ENCODE measurements at regions not wholly inside any gene's neighbourhood (a gene's known extent, or its start where the extent isn't known, plus 50 kb on each side); places are given as distances from the start of the nearest gene placed in this dataset.
"Not testable (repeated sequence)": the region's sequence is repeated elsewhere in the genome, so short reads cannot be mapped to it uniquely, and the experiment has no call there.

- no peak overlapping the region for H3K4me3 Mint-ChIP-seq
These were observed 261.2 kb downstream of the S1PR1 start for GRCh38 chr1:101497881-101498559.

GRCh38 chr1:101504106-101504505, 267.3 kb downstream of the S1PR1 start:
- not testable (repeated sequence) for DNase-seq; H3K4me3 Mint-ChIP-seq; H3K36me3 Mint-ChIP-seq (ENCODE audit: insufficient read depth); H3K4me1 Mint-ChIP-seq (ENCODE audit: low read depth in 2 of 2); H3K9me3 Mint-ChIP-seq; H3K27ac Mint-ChIP-seq; ATAC-seq (replicated peaks)
- H3K27me3 Mint-ChIP-seq: peaks cover 6 to 20% of the 10 kb centered on the region in 2 donors

More at GRCh38 chr1:101497881-101498559, 261.2 kb downstream of the S1PR1 start:
- Mint-ChIP-seq H3K9me3 (no peaks in the 10 kb centered on the region), H3K4me1 (ENCODE audit: low read depth in 2 of 2) (no peaks in the 10 kb centered on the region), H3K27ac (no peak overlapping the region), H3K36me3 (ENCODE audit: insufficient read depth) (no peaks in the 10 kb centered on the region), H3K27me3 (peaks cover 6 to 20% of the 10 kb centered on the region in 2 donors)
- DNase-seq: no peak
- no peak for ATAC-seq (replicated peaks)

- not testable (repeated sequence) for ATAC-seq (replicated peaks); H3K4me1 Mint-ChIP-seq (ENCODE audit: low read depth in 2 of 2); H3K27ac Mint-ChIP-seq; H3K4me3 Mint-ChIP-seq; DNase-seq; H3K36me3 Mint-ChIP-seq (ENCODE audit: insufficient read depth); H3K9me3 Mint-ChIP-seq
- H3K27me3 Mint-ChIP-seq: peaks cover 6 to 10% of the 10 kb centered on the region in 2 donors
These were observed 268.4 kb downstream of the S1PR1 start for GRCh38 chr1:101505240-101505639.

- Mint-ChIP-seq H3K27me3 (no peaks in the 10 kb centered on the region), H3K4me1 (ENCODE audit: low read depth in 2 of 2) (no peaks in the 10 kb centered on the region), H3K36me3 (ENCODE audit: insufficient read depth) (no peaks in the 10 kb centered on the region), H3K9me3 (no peaks in the 10 kb centered on the region), H3K27ac (no peak overlapping the region), H3K4me3 (no peak overlapping the region)
- peak; percentile 36 to 45 (median 42) for DNase-seq
- peak; percentile 63 for ATAC-seq (replicated peaks)
These were observed 269.8 kb downstream of the S1PR1 start for GRCh38 chr1:101506541-101507164.

GRCh38 chr1:101507547-101507971, 270.7 kb downstream of the S1PR1 start:
- DNase-seq (no peak), ATAC-seq (replicated peaks) (no peak)
- Mint-ChIP-seq H3K36me3 (ENCODE audit: insufficient read depth) (no peaks in the 10 kb centered on the region), H3K4me3 (no peak overlapping the region), H3K27me3 (no peaks in the 10 kb centered on the region), H3K27ac (no peak overlapping the region), H3K9me3 (no peaks in the 10 kb centered on the region), H3K4me1 (ENCODE audit: low read depth in 2 of 2) (no peaks in the 10 kb centered on the region)

GRCh38 chr1:101508913-101509312, 272.1 kb downstream of the S1PR1 start:
- Mint-ChIP-seq H3K4me3 (no peak overlapping the region), H3K36me3 (ENCODE audit: insufficient read depth) (no peaks in the 10 kb centered on the region), H3K27ac (no peak overlapping the region), H3K9me3 (no peaks in the 10 kb centered on the region), H3K27me3 (no peaks in the 10 kb centered on the region), H3K4me1 (ENCODE audit: low read depth in 2 of 2) (no peaks in the 10 kb centered on the region)
- ATAC-seq (replicated peaks) (no peak), DNase-seq (no peak)

GRCh38 chr1:101509370-101509769, 272.6 kb downstream of the S1PR1 start:
- no peaks in the 10 kb centered on the region for H3K9me3 Mint-ChIP-seq
- no peak overlapping the region for H3K27ac Mint-ChIP-seq
- H3K36me3 Mint-ChIP-seq (ENCODE audit: insufficient read depth): no peaks in the 10 kb centered on the region
- H3K4me3 Mint-ChIP-seq: no peak overlapping the region
- H3K4me1 Mint-ChIP-seq (ENCODE audit: low read depth in 2 of 2): no peaks in the 10 kb centered on the region
- peaks cover 0 to 3% of the 10 kb centered on the region in 2 donors for H3K27me3 Mint-ChIP-seq
- no peak for DNase-seq
- ATAC-seq (replicated peaks): no peak

- H3K36me3 Mint-ChIP-seq (ENCODE audit: insufficient read depth): no peaks in the 10 kb centered on the region
- no peak for ATAC-seq (replicated peaks)
These were observed 274.5 kb downstream of the S1PR1 start for GRCh38 chr1:101511202-101511891.

GRCh38 chr1:101520302-101520701, 283.5 kb downstream of the S1PR1 start:
- peaks cover 0 to 2% of the 10 kb centered on the region in 2 donors for H3K9me3 Mint-ChIP-seq
- H3K4me3 Mint-ChIP-seq: no peak overlapping the region
- ATAC-seq (replicated peaks) (peak; percentile 58), DNase-seq (no peak)
- no peak overlapping the region for H3K27ac Mint-ChIP-seq
- H3K27me3 Mint-ChIP-seq: peaks cover 23% of the 10 kb centered on the region in 2 donors
- H3K4me1 Mint-ChIP-seq (ENCODE audit: low read depth in 2 of 2): no peaks in the 10 kb centered on the region
- H3K36me3 Mint-ChIP-seq (ENCODE audit: insufficient read depth): no peaks in the 10 kb centered on the region

More at GRCh38 chr1:101511202-101511891, 274.5 kb downstream of the S1PR1 start:
- H3K27ac Mint-ChIP-seq: no peak overlapping the region
- H3K27me3 Mint-ChIP-seq: peaks cover 6 to 18% of the 10 kb centered on the region in 2 donors
- no peaks in the 10 kb centered on the region for H3K9me3 Mint-ChIP-seq
- no peaks in the 10 kb centered on the region for H3K4me1 Mint-ChIP-seq (ENCODE audit: low read depth in 2 of 2)
- no peak overlapping the region for H3K4me3 Mint-ChIP-seq
- no peak for DNase-seq

GRCh38 chr1:101522486-101522885, 285.7 kb downstream of the S1PR1 start:
- Mint-ChIP-seq H3K4me3 (no peak overlapping the region), H3K27ac (no peak overlapping the region), H3K27me3 (peaks cover 18 to 25% of the 10 kb centered on the region in 2 donors), H3K4me1 (ENCODE audit: low read depth in 2 of 2) (no peaks in the 10 kb centered on the region), H3K9me3 (no peaks in the 10 kb centered on the region), H3K36me3 (ENCODE audit: insufficient read depth) (no peaks in the 10 kb centered on the region)
- DNase-seq: no peak
- ATAC-seq (replicated peaks): no peak

GRCh38 chr1:101526813-101527212, 290.0 kb downstream of the S1PR1 start:
- ATAC-seq (replicated peaks): no peak
- Mint-ChIP-seq H3K4me1 (ENCODE audit: low read depth in 2 of 2) (no peaks in the 10 kb centered on the region), H3K36me3 (ENCODE audit: insufficient read depth) (no peaks in the 10 kb centered on the region), H3K4me3 (no peak overlapping the region), H3K9me3 (no peaks in the 10 kb centered on the region), H3K27me3 (peaks cover 27 to 29% of the 10 kb centered on the region in 2 donors), H3K27ac (no peak overlapping the region)
- DNase-seq: no peak

- Mint-ChIP-seq H3K27ac (no peak overlapping the region), H3K4me1 (ENCODE audit: low read depth in 2 of 2) (no peaks in the 10 kb centered on the region), H3K36me3 (ENCODE audit: insufficient read depth) (no peaks in the 10 kb centered on the region), H3K9me3 (no peaks in the 10 kb centered on the region), H3K4me3 (no peak overlapping the region), H3K27me3 (peaks cover 13 to 34% of the 10 kb centered on the region in 2 donors)
- DNase-seq: no peak
- no peak for ATAC-seq (replicated peaks)
These were observed 295.6 kb downstream of the S1PR1 start for GRCh38 chr1:101532377-101532776.

GRCh38 chr1:101540161-101540560, 303.3 kb downstream of the S1PR1 start:
- DNase-seq (no peak), ATAC-seq (replicated peaks) (no peak)
- H3K27me3 Mint-ChIP-seq: peaks cover 26 to 31% of the 10 kb centered on the region in 2 donors
- no peaks in the 10 kb centered on the region for H3K36me3 Mint-ChIP-seq (ENCODE audit: insufficient read depth)
- no peak overlapping the region for H3K27ac Mint-ChIP-seq
- H3K4me3 Mint-ChIP-seq: no peak overlapping the region
- H3K4me1 Mint-ChIP-seq (ENCODE audit: low read depth in 2 of 2): no peaks in the 10 kb centered on the region
- H3K9me3 Mint-ChIP-seq: peaks cover 0 to 2% of the 10 kb centered on the region in 2 donors

- peaks cover 4% of the 10 kb centered on the region for H3K36me3 Mint-ChIP-seq (ENCODE audit: insufficient read depth)
- DNase-seq: no peak
- no peaks in the 10 kb centered on the region for H3K9me3 Mint-ChIP-seq
- no peaks in the 10 kb centered on the region for H3K4me1 Mint-ChIP-seq (ENCODE audit: low read depth in 2 of 2)
- H3K4me3 Mint-ChIP-seq: no peak overlapping the region
- peaks cover 8 to 15% of the 10 kb centered on the region in 2 donors for H3K27me3 Mint-ChIP-seq
- H3K27ac Mint-ChIP-seq: no peak overlapping the region
- ATAC-seq (replicated peaks): no peak
These were observed 310.1 kb downstream of the S1PR1 start for GRCh38 chr1:101546885-101547284.

Measured in effector memory CD8-positive, alpha-beta T cell (primary cell).